ENCODE measurements at regions not wholly inside any gene's neighbourhood (a gene's known extent, or its start where the extent isn't known, plus 50 kb on each side); places are given as distances from the start of the nearest gene placed in this dataset.

- TF ChIP-seq CTCF (IDR thresholded peaks at IDR 0.05 in 8 of 11, conservative IDR thresholded peaks at IDR 0.05 in 3 of 11) (no peak), POLR2A (IDR thresholded peaks at IDR 0.05) (no peak), POLR2AphosphoS5 (IDR thresholded peaks at IDR 0.05) (no peak)
Measured at GRCh38 chr1:94661431-94661932, 119.9 kb upstream of the F3 start.

Measured in spleen (tissue), 7 donors.